ENCODE measurements at regions not wholly inside any gene's neighbourhood (a gene's known extent, or its start where the extent isn't known, plus 50 kb on each side); places are given as distances from the start of the nearest gene placed in this dataset.

DNA sequence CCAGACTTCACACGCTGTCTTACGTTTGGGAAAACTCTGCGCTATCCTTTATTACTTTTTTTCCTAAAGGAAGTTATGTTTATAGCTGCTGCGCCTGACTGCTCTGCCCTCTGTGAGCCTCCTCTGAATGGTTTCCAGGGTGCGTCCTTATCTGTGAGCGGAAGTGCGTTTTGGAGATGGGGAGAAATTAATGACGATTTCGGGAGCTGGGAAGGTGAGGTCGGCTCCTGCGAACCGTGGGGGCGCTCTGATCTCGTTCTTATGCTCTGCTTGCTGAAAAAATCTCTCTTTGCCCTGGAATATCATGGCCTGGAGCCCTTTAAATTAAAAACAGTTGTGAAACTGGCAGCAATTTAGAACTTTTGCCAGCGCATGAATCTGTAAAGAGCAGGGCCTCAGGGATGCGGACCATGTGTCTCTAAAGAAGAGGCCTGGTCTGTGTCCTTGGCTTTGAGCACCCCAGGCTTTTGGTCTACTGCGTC is 135.7 kb upstream of the ZFHX3 start:
- TF ChIP-seq, protein P1, sequence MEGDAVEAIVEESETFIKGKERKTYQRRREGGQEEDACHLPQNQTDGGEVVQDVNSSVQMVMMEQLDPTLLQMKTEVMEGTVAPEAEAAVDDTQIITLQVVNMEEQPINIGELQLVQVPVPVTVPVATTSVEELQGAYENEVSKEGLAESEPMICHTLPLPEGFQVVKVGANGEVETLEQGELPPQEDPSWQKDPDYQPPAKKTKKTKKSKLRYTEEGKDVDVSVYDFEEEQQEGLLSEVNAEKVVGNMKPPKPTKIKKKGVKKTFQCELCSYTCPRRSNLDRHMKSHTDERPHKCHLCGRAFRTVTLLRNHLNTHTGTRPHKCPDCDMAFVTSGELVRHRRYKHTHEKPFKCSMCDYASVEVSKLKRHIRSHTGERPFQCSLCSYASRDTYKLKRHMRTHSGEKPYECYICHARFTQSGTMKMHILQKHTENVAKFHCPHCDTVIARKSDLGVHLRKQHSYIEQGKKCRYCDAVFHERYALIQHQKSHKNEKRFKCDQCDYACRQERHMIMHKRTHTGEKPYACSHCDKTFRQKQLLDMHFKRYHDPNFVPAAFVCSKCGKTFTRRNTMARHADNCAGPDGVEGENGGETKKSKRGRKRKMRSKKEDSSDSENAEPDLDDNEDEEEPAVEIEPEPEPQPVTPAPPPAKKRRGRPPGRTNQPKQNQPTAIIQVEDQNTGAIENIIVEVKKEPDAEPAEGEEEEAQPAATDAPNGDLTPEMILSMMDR (IDR thresholded peaks at IDR 0.05 in 8 of 11, conservative IDR thresholded peaks at IDR 0.05 in 3 of 11), result no peak
- TF ChIP-seq POLR2A (IDR thresholded peaks at IDR 0.05), result no peak

All from spleen (tissue), 7 donors.